AML-193 (cell line): ENCODE measurements at regions not wholly inside any gene's neighbourhood (a gene's known extent, or its start where the extent isn't known, plus 50 kb on each side); places are given as distances from the start of the nearest gene placed in this dataset.

Experiments used
- DNase-seq, 2 experiments: peaks; one replicate each; lab custom pipeline; 2025; lab: John Stamatoyannopoulos, UW

DNA sequence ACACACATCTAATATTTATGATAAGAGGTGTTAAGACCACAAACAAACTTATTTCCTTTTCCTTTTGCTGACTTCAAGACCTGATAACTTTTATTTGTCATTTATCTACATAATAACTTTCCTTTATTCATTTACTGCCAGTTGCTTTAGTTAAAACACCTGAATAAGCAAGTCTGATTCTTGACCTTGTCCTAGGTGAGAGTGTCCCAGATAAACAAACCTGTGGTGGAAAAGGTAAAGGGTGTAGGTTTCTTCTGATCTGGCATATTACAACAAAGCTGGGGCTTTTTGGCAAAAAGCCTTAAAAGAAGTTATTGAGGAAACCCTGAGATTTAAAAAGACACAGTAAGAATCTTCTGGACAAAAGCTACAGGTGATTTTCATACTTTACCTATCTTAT, 191.5 kb downstream of the ZBBX start:
- DNase-seq, result no peak

DNA sequence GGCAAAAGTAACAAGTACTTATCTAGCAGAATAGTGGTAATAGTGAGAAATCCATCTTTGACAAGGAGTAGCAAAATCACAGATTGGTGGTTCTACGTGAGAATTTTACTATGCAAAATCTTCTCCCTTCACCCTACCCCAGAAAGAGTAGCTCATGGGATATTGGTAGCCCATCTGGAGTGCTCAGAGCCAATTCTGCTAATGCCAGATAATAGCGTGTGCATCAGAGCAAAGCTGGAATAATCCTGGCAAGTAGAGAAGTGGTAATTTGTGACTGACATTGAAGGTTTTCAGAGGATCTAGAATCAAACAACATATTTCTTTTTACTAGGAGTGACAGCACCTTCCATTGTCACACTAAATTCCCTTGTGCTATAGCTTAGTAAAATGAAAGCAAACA, 192.9 kb downstream of the ZBBX start:
- no peak for DNase-seq

DNA sequence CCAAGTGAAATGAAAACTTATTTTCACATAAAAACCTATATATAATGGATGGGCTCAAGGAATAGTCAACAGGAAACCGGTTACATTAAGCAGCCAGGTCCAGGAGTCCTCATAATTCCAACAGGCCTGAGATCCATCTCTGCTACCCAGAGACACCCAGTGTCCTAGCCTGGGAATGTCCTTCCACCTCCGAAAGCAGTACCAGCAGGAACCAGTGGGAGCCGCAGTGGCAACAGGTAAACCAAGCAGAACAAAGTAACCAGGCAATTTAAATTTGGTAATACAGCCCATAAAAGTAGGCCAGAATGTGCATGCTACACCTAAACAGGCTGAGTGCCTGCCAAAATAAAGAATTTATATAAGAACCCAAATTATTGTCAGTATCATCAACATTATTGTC, 195.6 kb downstream of the ZBBX start:
- DNase-seq, result no peak

DNA sequence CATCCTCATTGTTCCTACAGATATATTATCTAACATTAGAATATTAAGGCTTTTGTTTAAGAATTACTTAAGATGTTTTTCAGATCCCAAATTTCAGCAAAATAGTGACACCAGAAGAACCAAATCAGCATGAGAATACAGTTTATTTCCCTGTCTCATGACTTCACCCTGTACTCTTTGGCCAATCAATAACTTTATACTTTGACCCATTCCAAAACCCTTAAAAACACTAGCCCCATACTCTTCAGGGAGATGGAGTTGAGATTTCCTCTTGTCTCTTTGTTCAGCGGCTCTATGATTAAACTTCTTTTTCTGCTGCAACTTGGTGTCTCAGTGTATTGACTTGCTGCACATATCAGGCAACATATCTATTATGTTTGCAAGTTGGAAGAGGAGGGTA, 207.7 kb downstream of the ZBBX start:
- DNase-seq, result no peak

DNA sequence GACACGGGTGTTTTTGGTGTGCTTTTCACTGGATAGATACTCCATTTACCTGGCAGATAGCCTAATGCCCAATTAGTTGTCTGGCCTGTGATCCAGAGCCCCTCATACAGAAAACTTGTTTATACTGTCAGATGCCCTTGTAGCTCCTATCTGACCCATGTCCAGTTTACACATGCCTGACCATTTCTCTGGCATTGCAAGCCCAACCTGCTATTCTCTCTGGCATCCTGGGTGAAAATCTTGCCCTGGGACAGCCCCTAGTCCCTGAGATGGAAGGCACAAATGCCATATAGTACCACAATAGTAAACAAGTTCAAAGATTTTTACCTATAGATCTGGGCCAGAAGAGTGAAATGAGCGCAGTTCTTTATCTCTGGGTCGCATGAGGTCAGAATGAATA, 212.6 kb downstream of the ZBBX start:
- no peak for DNase-seq

DNA sequence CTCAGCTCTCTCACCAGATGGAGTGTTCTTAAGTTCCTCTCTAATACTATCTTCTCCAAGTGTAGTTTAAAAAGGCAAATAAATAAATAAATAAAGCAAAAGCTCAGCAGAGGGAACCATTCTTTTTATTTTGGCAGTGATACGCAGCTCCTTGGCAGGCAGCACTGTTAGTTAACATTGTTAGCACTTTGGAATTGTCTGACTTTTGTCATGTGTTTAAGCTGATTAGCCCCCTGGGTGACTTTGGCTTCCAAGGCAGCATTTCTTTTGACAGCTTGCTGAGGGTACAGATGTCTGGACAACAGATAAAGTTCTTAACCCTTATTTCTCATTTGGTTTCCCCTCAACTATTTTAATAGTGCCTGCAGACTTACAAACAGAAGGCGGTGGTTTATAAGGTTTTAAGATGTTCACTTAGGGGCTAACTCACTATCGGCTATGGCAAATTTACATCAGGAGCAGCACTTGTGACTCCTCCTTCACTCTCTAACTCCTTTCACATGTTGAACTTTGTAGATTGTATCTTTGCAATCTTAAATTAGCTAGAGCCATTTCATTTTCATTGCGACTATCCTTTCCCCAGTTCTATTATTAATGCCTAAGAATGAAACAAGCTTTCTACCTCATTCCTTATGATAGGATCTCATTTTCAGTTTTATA, 213.4 kb downstream of the ZBBX start:
- DNase-seq, result no peak

DNA sequence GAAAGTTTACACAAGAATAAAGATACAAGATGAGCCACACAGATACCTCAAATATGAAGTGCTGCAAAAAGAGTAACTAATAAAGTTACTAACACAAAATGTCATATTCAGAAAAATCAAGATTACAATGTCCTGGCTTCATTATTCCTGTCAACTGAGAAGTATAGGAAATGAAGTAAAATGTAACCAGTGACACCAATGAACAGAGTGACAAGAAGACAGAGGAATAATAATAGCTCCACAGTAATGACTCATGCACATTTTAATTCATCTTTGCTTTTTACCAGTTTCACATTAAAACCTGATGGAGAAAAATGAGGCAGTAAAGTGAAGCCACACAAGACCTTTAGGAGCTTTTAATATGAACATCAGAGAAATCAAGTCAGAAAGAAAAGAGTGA, 214.1 kb downstream of the ZBBX start:
- no peak for DNase-seq

DNA sequence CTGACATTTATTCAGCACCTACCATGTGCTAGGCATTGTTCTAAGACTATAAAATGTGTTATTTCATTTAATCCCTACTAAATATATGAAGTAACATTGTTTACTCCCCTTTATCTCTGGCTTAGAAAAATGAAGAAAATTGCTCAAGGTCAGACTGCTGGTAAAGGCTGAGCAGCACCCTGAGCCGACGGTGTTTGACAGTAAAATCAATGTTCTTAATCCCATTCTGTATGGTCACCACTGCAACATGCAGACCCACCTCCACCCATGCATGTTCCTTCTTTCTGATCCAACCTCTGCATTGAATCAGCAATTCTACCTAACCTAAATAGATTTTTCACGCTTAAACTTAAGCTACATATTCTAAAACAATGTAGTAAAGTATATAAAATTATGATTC, 216.5 kb downstream of the ZBBX start:
- DNase-seq, result no peak

DNA sequence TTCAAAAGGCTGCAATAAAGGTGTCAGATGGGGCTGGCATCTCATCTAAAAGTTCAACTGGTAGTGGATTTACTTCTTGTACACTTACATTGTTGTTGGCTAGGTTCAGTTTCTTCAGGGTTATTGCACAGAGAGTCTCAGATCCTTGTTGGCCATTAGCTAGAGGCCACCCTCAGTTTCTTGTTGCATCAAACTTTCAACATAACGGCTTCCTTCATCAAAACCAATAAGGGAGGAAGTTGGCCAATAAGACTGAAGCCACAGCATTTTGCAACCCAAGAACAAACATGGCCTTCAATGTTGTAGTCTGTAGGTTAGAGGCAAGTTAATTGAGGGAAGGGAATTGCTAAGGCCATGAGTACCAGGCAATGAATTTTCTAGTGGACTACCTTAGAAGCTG, 218.0 kb downstream of the ZBBX start:
- peak; percentile 99 to 100 for DNase-seq

DNA sequence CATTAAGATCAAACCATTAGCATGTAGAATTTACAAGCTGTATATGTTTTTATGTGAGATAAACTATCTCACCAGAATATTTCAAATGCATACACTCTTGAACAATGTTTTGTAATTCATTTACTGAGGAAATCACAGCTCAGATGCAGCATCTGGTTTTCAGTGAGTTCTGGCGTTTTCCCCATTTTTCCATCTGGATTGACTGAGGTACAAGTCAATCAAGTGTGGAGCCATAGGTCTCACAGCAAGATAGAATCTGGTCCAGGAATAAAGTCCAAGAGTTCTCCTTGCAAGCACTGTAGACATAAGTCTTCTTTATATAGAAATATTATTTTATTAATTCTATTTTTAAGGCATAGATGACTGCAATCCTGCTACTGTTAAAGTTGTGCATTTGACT, 219.3 kb downstream of the ZBBX start:
- no peak for DNase-seq

DNA sequence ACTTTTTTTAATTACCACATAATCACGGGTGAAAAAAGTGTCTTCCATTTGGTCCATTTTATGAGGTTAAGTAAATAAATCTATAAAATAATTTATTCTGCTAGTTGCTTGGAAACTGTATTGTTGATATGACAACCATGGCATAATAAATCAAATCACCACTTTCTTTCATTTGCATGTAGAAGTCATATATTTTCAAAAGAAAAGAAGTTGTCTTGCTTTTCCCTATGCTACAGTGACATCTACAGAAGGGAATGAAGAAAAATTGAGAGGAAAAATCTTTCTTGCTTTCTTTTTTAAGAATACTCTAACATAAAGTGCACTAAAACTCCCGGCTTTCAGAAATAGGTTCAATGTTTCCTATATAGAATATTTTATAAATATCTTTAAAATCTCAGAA, 228.5 kb downstream of the ZBBX start:
- no peak for DNase-seq

DNA sequence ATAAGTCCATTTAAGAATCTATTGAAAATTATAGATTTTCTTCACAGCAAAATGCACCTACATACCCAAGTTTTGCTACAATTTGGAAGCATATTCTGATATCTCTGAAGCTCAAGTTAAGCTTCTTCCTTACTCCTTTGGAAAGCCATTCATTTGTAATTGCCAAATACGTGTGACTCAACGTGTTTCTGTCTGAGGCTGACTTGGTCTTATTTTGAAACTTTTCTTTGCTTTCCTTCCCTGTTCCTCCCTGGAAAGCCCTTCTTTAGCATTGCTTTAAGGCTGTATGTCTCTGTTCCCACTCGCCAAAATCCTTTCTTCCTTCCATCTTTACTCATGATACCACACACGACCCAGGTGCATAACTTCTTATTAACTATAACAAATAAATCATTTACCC, 232.0 kb downstream of the ZBBX start:
- DNase-seq, result peak; percentile 73 to 79

DNA sequence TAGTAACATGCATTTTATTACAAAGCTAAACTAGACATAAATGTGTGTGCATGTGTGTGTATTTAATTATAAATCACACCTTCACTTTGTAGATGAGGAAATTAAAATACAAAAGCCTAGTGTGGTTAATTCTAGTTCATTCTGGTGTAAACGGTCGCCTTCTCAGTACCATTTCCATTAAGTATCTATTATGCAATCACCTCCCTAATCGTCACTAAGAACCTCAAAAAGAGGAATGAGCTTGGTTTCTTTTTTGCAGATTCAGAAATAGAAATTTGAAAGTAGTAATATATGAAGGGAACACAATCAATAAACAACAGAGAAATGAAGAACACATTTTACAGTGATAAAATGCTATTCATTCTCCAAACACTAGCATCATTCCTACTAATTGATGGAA, 233.2 kb downstream of the ZBBX start:
- peak; percentile 51 to 70 for DNase-seq

DNA sequence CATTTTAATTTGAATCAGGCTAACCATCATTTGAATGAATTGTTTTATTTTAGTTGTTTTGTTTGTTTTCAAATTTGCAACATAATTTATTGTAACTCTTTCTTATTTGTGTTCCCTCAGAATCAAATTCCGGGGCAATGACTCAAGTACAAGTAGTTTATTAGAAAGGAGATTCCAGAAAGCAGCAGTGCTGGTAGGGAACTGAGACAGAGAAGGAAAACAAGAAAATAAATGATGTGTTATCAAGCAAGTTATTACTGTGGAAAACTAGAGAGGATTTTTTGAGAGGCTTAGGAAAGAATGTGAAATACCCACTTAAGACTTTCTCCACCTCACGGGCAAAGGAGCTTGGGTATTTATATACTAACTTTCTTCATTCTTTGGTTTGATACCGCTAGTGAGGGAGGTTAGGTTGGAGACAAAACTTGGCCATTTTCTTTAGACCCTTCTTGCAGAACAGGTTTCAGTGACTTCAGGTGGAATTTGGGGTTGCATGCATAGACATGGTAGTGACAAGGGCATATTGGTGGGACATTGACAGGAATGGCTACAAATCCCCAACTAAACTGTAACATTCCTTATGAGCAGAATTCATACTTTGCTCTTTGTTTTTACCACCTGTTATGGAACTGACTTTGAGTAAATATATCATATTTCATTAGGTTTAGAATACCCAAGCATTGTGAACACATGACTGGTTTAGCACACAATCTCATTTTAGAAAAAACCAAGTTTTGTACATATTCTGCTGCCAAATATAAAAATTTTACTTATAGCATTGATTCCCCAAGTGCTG, 254.3 kb downstream of the ZBBX start:
- no peak for DNase-seq

DNA sequence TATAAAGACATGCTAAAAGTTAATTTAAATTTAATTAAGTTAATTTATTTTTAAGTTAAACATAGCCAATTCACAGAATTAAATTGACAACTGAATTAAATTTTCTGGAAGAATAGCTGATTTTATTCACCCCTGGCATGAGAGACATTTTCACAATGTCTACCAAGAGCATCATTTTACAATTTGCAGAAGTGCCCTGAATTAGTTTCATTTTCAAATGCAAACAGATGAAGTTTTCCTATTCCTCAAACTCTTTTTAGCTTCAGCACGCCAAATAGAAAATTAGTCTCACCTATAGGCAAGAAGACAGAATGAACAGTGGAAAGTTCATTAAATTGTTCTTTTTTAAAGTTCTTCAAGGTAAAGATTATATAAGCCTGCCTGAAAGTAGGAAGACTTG, 259.3 kb downstream of the ZBBX start:
- DNase-seq, result peak; percentile 35 to 48

DNA sequence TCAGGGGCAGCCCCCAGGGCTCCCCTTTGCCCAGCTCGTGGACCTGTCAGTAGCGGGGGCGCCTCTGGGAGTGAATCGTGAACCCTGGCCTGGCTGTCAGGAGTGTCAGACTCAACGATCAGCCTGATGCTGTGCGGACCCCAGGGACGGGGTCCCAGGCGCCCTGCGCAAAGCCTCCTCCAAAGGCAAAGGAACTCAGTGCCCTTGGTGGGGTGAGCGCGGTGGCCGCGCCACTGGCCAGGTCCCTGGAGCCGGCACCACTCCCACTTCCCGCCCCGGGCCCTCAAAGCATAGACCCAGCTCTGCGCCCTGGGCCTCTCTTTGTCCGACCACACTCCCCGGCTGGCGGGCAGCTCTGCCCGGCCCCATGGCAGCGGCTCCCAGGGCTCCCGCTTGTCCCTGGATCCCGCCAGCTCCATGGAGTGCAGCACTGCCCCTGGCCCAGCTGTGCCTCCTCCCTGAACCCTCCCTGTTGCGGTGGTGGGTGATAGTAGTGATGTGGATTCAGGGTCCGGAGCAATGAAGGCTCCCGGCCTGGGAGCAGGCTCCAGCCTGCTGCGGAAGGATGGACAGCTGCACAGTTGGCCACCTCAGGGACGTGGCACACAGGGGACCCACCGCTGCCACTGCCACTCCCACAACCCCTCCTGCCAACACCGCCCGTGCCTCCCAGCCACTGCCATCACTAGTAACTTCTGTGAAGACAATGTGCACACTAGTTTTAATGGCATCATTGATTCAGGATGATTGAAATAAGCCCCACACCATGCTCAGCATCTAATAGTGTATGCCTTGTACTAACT, 263.8 kb downstream of the ZBBX start:
- DNase-seq, result no peak

DNA sequence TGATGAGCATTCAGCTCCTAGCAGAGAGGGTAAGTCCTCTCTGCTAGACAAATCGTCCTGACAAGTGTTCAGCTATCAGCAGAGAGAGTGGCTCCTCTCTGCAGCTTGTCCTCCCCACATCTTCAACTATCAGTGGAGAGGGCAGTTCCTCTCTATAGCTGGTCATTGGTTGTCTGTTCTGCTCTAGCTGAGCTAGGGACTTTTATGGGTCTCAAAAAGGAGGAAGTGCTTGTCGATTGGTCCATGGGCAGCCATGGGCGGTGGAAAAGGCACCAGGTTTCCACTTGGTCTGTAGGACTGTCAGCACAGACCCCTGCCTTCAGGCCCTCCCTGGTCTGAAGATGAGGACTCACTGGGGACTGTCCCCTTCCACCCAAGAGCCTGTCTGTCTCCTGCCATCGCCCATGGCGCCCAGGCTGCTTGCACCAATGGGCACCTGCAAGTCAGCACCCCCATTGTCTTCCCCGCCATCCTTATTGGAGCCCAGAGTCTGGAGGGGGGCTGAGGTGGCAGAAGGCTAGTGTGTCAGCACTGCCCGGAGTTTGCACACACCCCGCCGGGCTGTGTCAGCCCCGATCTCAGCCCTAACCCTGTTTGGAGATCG, 264.7 kb downstream of the ZBBX start:
- no peak for DNase-seq

DNA sequence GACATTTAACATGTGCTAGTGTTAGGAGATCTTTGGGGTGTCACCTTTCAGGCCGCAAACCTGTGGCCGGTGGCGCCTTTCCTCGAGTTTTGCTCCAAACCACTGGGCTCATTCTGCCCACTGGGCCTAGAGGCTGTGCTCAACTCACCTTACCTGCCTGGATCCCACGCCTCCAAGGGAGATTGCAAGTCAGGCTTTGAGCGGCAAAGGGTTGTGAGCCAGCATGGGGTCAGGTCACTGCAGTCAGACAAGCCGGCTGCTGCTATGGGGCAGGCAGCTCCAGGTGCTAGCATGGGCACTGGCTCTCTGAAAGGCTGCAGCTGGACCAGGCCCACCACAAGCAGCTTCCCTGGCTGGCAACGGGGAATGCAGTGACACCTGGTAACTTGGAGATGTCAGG, 265.5 kb downstream of the ZBBX start:
- no peak for DNase-seq

DNA sequence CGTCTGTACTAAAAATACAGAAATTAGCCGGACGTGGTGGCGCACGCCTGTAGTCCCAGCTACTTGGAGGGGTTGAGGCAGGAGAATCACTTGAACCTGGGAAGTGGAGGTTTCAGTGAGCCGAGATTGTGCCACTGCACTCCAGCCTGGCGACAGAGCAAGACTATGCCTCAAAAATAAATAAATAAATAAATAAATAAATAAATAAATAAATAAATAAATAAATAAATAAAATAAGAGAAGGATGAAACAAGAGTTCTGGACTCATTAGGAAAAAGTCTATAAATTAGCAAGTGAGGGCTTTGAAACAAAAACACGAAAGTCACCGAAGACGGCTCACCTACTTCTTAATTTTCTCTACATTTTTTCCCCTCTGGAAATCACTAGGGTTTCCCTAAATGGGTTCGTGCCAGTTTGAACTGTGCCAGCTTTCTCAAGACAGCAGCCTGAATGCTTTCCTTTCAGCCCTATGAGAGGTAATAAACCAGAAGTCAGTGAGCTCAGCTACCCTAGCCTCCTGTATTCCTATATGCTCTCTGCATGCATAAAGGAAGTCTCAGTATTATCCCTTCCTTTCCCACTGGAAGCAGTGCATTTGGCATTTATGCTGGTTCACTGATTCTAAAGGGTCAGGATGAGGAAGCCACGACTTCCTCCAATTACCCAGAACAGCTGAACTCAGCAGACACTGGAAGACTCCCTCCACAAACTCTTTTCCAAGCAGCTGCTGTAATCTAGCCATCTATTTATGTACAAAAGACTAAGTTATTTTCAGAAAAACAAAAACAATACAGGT, 266.9 kb downstream of the ZBBX start:
- DNase-seq, result peak in 1 of 2 experiments; percentile 33

DNA sequence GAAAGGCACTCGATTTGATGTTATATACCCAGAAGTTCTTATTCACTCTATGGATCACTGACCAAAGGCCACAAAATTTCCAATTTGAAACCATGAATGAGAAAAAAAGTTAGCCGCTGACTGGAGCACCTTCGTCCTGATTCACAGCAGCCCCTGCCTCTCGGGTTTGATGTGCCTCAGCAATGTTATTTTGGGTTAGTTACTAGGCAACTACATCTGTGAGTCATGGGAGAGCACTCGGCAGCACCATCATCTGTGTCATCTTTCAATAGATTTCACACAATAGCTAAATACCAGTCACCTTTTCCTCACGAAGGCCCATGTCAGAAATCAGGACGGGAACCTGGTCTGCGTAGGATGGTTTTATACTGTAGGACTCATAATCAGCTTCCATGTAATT, 269.2 kb downstream of the ZBBX start:
- DNase-seq, result no peak

DNA sequence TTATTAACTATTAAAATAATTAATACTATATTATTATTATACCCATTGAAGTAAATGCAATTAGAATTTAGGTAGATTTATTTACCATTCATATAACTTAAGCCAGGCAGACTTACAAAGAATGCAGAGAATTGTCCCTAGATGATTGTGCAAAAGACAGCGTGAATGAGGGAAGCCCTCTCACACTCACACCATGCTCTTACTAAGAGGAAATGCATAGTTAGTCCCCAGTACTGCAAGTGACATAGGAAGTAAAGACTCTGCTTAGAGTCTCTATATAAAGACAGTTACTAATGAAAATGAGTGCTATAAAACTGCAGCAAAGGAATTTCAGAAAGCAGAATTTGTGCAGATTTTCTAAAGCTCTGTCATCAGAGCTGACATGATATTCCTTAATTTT, 270.4 kb downstream of the ZBBX start:
- DNase-seq, result peak; percentile 78 to 81

DNA sequence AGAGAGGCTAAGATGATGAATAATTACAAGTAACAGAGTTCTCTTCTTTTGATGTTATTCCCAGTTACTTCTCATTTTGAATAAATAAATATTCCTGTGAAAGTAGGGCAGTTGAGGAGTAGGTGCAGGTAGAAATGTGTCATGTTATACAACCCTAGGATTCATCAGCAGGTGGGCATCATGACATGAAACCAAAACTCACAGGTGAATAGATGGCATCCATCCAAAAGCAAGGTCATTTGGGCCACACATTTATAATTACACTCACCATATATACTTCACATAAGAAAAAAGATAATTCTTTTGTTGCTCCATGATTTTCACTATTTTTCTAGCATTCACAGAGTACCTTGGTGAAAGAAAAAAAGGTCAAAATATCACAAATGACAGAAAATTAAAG, 273.6 kb downstream of the ZBBX start:
- no peak for DNase-seq
